Epithelial cell of proximal tubule (primary cell): ENCODE measurements at regions not wholly inside any gene's neighbourhood (a gene's known extent, or its start where the extent isn't known, plus 50 kb on each side); places are given as distances from the start of the nearest gene placed in this dataset.

Experiments used
- DNase-seq: peaks from one replicate; pipeline ENCODE4 v3.0.0-alpha.2; 2011; ENCODE audit warnings: low read depth
- H3K4me3 ChIP-seq: 2 replicates; pipeline ENCODE4 v1.5.1; 2011; ENCODE audit warnings: low read depth, mild to moderate bottlenecking, low read length
- CTCF ChIP-seq: conservative IDR thresholded peaks from 2 replicates; pipeline ENCODE4 v1.5.1; 2012; ENCODE audit warnings: low read depth, mild to moderate bottlenecking, low read length

- no peak overlapping the region for H3K4me3 ChIP-seq
- TF ChIP-seq CTCF = no peak
- DNase-seq = peak; percentile 82
Observed at GRCh38 chr3:95297581-95297980, 1234.7 kb downstream of the NSUN3 start.

DNA sequence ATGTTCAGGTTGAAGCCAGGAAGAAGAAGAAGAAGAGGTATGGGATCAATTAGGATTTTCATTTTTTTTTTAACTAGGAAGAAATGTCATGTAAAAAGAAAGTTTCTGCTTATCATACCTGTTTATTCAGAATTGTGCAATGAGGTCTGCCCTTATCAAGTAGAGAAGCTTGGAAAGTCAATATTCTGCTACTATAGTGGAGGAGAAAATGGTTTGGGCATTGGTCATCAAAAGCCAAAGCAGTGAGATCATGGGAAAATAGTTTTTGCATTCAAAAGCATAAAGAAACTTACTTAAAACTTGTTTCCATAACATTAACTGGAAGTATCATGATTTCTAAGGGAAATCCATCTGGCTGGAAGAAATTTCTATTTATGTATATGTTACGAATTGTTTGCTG lies 1239.2 kb downstream of the NSUN3 start:
- no peak overlapping the region for H3K4me3 ChIP-seq
- no peak for TF ChIP-seq CTCF
- DNase-seq = peak; percentile 64

DNA sequence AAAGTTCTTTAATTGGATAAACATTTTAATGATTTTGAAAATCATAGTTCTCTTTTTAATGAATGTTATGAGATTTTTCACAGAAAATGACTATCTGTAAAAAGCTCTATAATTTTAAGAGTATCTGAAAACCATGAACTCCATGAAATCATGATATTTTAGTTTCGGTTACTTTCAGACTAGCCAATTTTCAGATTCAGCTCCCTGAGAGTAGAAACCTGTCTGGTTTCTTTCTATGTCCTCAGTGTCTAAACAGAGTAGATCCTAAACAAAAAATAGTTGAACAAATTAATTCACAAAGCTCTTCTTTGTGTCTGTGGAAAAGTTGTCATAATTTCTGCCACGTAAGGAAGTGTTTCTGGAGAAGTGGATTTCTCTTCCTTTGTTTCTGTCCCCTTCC lies 1247.7 kb downstream of the NSUN3 start:
- no peak for TF ChIP-seq CTCF
- DNase-seq = no peak
- H3K4me3 ChIP-seq = no peak overlapping the region

- no peak overlapping the region for H3K4me3 ChIP-seq
- no peak for TF ChIP-seq CTCF
- no peak for DNase-seq
Observed at GRCh38 chr3:95311272-95311671, 1248.4 kb downstream of the NSUN3 start.

DNA sequence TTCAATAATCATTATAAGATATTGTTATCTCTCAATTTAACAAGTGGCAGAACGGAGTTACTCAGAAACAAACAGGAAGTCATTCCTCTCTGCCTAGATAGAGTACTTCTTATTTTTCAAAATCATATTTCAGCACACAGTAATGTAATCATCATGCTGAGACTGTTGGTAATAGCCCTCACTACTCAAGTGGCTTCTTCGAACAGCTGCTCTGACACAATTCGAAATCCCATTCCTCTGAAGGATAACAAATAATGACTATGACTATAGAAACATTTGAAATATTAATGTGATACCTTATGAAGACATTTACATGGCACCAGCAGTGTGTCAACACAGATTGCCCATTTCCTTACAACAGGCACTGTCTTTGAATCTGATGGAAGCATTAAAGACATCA lies 1249.8 kb downstream of the NSUN3 start:
- no peak for DNase-seq
- no peak for TF ChIP-seq CTCF
- no peak overlapping the region for H3K4me3 ChIP-seq

DNA sequence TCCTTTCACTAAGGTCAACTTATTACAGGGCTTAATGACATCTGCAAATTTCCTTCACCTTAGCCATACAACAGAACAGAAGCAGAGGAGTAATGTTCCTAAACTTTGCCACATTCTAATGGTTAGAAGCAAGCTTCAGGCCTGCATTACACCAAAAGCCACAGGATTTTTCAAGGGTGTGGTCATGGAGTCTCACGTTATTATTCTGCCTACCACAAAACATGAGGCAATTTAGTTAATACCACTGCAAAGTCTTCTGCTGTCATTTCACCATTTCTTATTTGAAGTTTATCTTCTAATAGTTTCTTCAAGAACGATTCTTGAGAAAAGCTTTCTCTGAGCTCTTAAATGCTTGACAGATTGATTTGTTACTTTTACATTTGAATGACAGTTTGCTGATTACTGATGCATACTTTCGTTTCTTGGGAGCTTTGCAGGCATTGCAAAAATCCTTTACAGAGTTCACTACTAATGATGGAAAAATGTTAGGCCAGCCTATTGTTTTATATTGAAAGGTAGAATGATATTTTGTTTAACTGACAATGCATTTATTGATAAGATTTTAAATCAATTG lies 1257.1 kb downstream of the NSUN3 start:
- TF ChIP-seq CTCF = no peak
- H3K4me3 ChIP-seq = no peak overlapping the region
- DNase-seq = no peak

GRCh38 chr3:95327478-95327877 lies 1264.6 kb downstream of the NSUN3 start:
- no peak overlapping the region for H3K4me3 ChIP-seq
- no peak for DNase-seq
- no peak for TF ChIP-seq CTCF
